OCI-LY7 (cell line): ENCODE measurements at regions not wholly inside any gene's neighbourhood (a gene's known extent, or its start where the extent isn't known, plus 50 kb on each side); places are given as distances from the start of the nearest gene placed in this dataset.

Experiments
- CTCF ChIP-seq: fragments of 200-600 bp; sonication (generic); conservative IDR thresholded peaks from 2 replicates; pipeline ENCODE4 v1.5.1; 2014; ENCODE audit warnings: mild to moderate bottlenecking, antibody characterized with exemption, low read length, moderate library complexity, mixed read lengths
- EZH2phosphoT487 ChIP-seq: fragments of 200-600 bp; sonication (generic); IDR thresholded peaks from 2 replicates; pipeline ENCODE4 v1.6.1; 2018; ENCODE audit warnings: low read depth, borderline replicate concordance, mild to moderate bottlenecking, mixed run types, antibody characterized with exemption, low read length, moderate library complexity, mixed read lengths

- TF ChIP-seq CTCF: no peak
- no peak for TF ChIP-seq EZH2phosphoT487
Observed at GRCh38 chr5:75935572-75935971, 147.6 kb upstream of the SV2C start.
